C4-2B (cell line): ENCODE measurements at regions not wholly inside any gene's neighbourhood (a gene's known extent, or its start where the extent isn't known, plus 50 kb on each side); places are given as distances from the start of the nearest gene placed in this dataset.

Source experiments
- ZFX ChIP-seq: fragments of 450-650 bp; IDR thresholded peaks from 2 replicates; pipeline ENCODE4 v1.6.1; 2017
- TF ChIP-seq, protein P1 (sequence below): fragments of 450-650 bp; conservative IDR thresholded peaks from 2 replicates; pipeline ENCODE4 v1.5.1; 2017; ENCODE audit warnings: mild to moderate bottlenecking

- TF ChIP-seq, protein P1, sequence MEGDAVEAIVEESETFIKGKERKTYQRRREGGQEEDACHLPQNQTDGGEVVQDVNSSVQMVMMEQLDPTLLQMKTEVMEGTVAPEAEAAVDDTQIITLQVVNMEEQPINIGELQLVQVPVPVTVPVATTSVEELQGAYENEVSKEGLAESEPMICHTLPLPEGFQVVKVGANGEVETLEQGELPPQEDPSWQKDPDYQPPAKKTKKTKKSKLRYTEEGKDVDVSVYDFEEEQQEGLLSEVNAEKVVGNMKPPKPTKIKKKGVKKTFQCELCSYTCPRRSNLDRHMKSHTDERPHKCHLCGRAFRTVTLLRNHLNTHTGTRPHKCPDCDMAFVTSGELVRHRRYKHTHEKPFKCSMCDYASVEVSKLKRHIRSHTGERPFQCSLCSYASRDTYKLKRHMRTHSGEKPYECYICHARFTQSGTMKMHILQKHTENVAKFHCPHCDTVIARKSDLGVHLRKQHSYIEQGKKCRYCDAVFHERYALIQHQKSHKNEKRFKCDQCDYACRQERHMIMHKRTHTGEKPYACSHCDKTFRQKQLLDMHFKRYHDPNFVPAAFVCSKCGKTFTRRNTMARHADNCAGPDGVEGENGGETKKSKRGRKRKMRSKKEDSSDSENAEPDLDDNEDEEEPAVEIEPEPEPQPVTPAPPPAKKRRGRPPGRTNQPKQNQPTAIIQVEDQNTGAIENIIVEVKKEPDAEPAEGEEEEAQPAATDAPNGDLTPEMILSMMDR, result no peak
- TF ChIP-seq ZFX, result no peak
These were observed 52.3 kb upstream of the BHLHE40 start for GRCh38 chr3:4926892-4927291.
